H1 (cell line): ENCODE measurements at regions not wholly inside any gene's neighbourhood (a gene's known extent, or its start where the extent isn't known, plus 50 kb on each side); places are given as distances from the start of the nearest gene placed in this dataset.

Source experiments
- BACH1 ChIP-seq: IDR thresholded peaks from 2 replicates; pipeline ENCODE4 v1.6.1; 2012; ENCODE audit warnings: low read length, improper control_type of control experiment
- BRCA1 ChIP-seq: IDR thresholded peaks from 2 replicates; pipeline ENCODE4 v1.6.1; 2012; ENCODE audit warnings: low read depth, low read length, improper control_type of control experiment
- EGR1 ChIP-seq: IDR thresholded peaks from 2 replicates; pipeline ENCODE4 v1.6.1; 2011; ENCODE audit warnings: low read depth, low read length, borderline replicate concordance
- POLR2AphosphoS5 ChIP-seq: IDR thresholded peaks from 2 replicates; pipeline ENCODE4 v1.6.1; 2011; ENCODE audit warnings: low read depth, low read length
- RXRA ChIP-seq: IDR thresholded peaks from 2 replicates; pipeline ENCODE4 v1.6.1; 2011; ENCODE audit warnings: low read depth, mild to moderate bottlenecking, low read length, moderate library complexity; ENCODE audit not compliant: insufficient read depth
- TF ChIP-seq, protein P1 (sequence below): IDR thresholded peaks from 2 replicates; pipeline ENCODE4 v1.6.1; 2011; ENCODE audit warnings: low read length, improper control_type of control experiment
- TF ChIP-seq, protein P2 (sequence below): IDR thresholded peaks from 2 replicates; pipeline ENCODE4 v1.6.1; 2012; ENCODE audit warnings: low read length, inconsistent platforms

DNA sequence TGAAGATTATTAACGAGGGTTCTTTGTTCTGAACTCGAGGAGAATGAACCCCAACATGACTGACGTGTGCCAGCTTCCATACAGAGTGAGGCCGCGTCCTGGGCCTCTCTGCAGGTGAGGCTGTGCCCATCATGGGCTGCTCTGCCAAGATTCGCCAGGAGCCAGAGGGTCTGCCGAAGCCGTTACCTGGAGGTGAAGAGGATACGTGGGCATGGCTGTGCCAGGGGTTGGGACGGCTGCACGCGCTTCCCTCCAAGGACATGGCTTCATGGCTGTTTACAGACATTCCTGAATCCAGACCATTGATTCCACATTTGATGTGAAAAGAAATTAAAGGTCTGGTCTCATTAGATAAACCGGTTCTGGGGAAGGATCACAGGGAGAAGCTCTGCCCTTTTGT lies 211.4 kb upstream of the SALL3 start:
- TF ChIP-seq POLR2AphosphoS5: no peak
- no peak for TF ChIP-seq RXRA
- TF ChIP-seq BACH1: no peak
- no peak for TF ChIP-seq BRCA1
- TF ChIP-seq, protein P1, sequence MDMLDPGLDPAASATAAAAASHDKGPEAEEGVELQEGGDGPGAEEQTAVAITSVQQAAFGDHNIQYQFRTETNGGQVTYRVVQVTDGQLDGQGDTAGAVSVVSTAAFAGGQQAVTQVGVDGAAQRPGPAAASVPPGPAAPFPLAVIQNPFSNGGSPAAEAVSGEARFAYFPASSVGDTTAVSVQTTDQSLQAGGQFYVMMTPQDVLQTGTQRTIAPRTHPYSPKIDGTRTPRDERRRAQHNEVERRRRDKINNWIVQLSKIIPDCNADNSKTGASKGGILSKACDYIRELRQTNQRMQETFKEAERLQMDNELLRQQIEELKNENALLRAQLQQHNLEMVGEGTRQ: no peak
- TF ChIP-seq, protein P2, sequence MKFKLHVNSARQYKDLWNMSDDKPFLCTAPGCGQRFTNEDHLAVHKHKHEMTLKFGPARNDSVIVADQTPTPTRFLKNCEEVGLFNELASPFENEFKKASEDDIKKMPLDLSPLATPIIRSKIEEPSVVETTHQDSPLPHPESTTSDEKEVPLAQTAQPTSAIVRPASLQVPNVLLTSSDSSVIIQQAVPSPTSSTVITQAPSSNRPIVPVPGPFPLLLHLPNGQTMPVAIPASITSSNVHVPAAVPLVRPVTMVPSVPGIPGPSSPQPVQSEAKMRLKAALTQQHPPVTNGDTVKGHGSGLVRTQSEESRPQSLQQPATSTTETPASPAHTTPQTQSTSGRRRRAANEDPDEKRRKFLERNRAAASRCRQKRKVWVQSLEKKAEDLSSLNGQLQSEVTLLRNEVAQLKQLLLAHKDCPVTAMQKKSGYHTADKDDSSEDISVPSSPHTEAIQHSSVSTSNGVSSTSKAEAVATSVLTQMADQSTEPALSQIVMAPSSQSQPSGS: no peak
- no peak for TF ChIP-seq EGR1
